Activated CD8-positive, alpha-beta T cell treated with anti-CD3 and anti-CD28 coated beads for 36 hours (primary cell): ENCODE measurements at regions not wholly inside any gene's neighbourhood (a gene's known extent, or its start where the extent isn't known, plus 50 kb on each side); places are given as distances from the start of the nearest gene placed in this dataset.

Source experiments
- ATAC-seq: fragments of 200-7000 bp; cut with Tn5 transposase; one replicate; pipeline ENCODE4 v1.10.0; 2021; ENCODE audit warnings: mild to moderate bottlenecking, moderate library complexity
- CTCF ChIA-PET: fragments of 350-600 bp; sonication (Branson Sonifier 250); formaldehyde crosslinking; loops from one replicate; lab custom pipeline; 2021; ENCODE audit warnings: antibody characterized with exemption; lab: Charles Lee
- POLR2A ChIA-PET: fragments of 350-600 bp; sonication (Branson Sonifier 250); formaldehyde crosslinking; loops from one replicate; lab custom pipeline; 2021; ENCODE audit warnings: antibody characterized with exemption; lab: Charles Lee
- DNase-seq: peaks from one replicate; pipeline ENCODE4 v3.0.0-alpha.2; 2020
- H3K27ac Mint-ChIP-seq: one replicate; pipeline ENCODE4 v1.8.0; 2021; ENCODE audit warnings: mild to moderate bottlenecking, mixed read lengths
- H3K27me3 Mint-ChIP-seq: one replicate; pipeline ENCODE4 v1.8.0; 2021; ENCODE audit warnings: mixed read lengths
- H3K36me3 Mint-ChIP-seq: one replicate; pipeline ENCODE4 v1.8.0; 2021; ENCODE audit warnings: low read depth, mixed read lengths
- H3K4me1 Mint-ChIP-seq: one replicate; pipeline ENCODE4 v1.8.0; 2021; ENCODE audit warnings: low read depth, mixed read lengths
- H3K4me3 Mint-ChIP-seq: one replicate; pipeline ENCODE4 v1.8.0; 2021; ENCODE audit warnings: mild to moderate bottlenecking, moderate library complexity, mixed read lengths
- H3K9me3 Mint-ChIP-seq: one replicate; pipeline ENCODE4 v1.8.0; 2021; ENCODE audit warnings: mixed read lengths
- intact Hi-C: fragments of 100-400 bp; cut with micrococcal nuclease; formaldehyde crosslinking; loops from one replicate; pipeline ENCODE4 v1.10.0; 2022
- TF ChIP-seq, protein P1 (sequence below): fragments of 200-600 bp; IDR thresholded peaks from one replicate; pipeline ENCODE4 v1.8.0; 2022; ENCODE audit warnings: antibody characterized with exemption, mild to moderate bottlenecking

DNA sequence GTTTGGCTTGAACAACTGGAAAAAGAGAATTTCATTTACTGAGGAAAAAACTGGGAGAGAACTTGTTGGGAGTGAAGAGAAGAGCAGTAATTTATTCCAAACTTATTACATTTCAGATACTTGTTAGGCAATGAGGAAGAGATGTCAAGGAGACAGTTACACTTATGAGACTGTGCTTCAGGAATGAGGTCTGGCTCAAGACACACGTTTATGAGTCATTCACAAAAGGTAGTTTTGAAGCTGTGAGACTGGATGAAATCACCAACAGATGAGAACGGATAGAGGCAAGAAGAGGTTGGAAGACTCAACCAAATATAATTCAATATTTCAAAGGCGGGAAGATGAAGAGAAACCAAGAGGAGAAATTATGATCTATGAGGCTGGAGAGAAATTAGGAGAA lies 70.6 kb upstream of the DEFB112 start:
- DNase-seq (no peak), ATAC-seq (no peak)
- CTCF ChIA-PET = no interaction called here
- POLR2A ChIA-PET = no interaction called here
- H3K36me3 Mint-ChIP-seq = no peaks in the 10 kb centered on the region
- no peaks in the 10 kb centered on the region for H3K9me3 Mint-ChIP-seq
- no peaks in the 10 kb centered on the region for H3K4me1 Mint-ChIP-seq
- TF ChIP-seq, protein P1, sequence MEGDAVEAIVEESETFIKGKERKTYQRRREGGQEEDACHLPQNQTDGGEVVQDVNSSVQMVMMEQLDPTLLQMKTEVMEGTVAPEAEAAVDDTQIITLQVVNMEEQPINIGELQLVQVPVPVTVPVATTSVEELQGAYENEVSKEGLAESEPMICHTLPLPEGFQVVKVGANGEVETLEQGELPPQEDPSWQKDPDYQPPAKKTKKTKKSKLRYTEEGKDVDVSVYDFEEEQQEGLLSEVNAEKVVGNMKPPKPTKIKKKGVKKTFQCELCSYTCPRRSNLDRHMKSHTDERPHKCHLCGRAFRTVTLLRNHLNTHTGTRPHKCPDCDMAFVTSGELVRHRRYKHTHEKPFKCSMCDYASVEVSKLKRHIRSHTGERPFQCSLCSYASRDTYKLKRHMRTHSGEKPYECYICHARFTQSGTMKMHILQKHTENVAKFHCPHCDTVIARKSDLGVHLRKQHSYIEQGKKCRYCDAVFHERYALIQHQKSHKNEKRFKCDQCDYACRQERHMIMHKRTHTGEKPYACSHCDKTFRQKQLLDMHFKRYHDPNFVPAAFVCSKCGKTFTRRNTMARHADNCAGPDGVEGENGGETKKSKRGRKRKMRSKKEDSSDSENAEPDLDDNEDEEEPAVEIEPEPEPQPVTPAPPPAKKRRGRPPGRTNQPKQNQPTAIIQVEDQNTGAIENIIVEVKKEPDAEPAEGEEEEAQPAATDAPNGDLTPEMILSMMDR = no peak
- H3K4me3 Mint-ChIP-seq = no peak overlapping the region
- no peak overlapping the region for H3K27ac Mint-ChIP-seq
- no peaks in the 10 kb centered on the region for H3K27me3 Mint-ChIP-seq
- intact Hi-C loops = no loop called here

DNA sequence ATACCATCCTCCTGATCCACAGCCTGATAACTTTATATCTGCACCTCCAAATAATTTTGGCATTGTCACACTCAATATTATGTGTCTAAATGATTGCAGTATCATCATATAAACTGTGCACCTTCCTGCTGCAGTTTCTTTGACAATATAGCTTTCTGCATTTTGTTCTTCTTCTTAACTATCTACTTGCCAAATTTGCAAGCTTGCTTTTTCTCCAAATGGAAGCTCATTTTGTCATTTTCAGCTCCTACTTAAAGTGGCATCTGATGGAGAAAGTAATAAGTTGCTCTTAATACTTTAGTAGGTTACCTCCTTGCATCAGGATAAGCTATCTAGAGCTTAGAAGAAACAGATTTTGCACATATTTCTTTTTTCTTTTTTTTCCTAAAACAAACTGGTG lies 74.0 kb upstream of the DEFB112 start:
- Mint-ChIP-seq H3K27ac (no peak overlapping the region), H3K9me3 (no peaks in the 10 kb centered on the region), H3K4me1 (no peaks in the 10 kb centered on the region), H3K27me3 (no peaks in the 10 kb centered on the region), H3K36me3 (no peaks in the 10 kb centered on the region), H3K4me3 (no peak overlapping the region)
- DNase-seq = no peak
- TF ChIP-seq, protein P1 = no peak
- no peak for ATAC-seq
- ChIA-PET POLR2A (no interaction called here), CTCF (no interaction called here)
- intact Hi-C loops = no loop called here

DNA sequence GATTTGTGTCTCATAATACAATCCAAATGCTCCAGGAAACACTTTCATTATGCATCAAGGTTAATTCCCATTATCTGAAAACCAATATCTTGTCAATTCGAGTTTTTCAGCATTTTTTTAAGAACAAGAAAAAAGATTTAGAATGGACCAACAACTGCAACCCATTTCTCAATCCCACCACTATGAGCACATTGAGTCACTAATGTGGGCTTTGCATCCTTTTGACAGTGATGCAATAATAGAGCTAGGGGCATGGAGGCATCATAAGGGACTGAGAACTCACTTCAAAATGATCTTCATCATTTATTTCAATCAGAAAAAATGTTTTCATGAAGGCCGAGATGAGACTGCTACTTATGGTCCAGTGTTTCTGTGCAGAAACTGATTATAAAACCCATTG lies 74.8 kb upstream of the DEFB112 start:
- DNase-seq (no peak), ATAC-seq (no peak)
- Mint-ChIP-seq H3K4me1 (no peaks in the 10 kb centered on the region), H3K4me3 (no peak overlapping the region), H3K27me3 (no peaks in the 10 kb centered on the region), H3K27ac (no peak overlapping the region), H3K36me3 (no peaks in the 10 kb centered on the region), H3K9me3 (no peaks in the 10 kb centered on the region)
- TF ChIP-seq, protein P1 = no peak
- POLR2A ChIA-PET = no interaction called here
- CTCF ChIA-PET = no interaction called here
- intact Hi-C loops = no loop called here

DNA sequence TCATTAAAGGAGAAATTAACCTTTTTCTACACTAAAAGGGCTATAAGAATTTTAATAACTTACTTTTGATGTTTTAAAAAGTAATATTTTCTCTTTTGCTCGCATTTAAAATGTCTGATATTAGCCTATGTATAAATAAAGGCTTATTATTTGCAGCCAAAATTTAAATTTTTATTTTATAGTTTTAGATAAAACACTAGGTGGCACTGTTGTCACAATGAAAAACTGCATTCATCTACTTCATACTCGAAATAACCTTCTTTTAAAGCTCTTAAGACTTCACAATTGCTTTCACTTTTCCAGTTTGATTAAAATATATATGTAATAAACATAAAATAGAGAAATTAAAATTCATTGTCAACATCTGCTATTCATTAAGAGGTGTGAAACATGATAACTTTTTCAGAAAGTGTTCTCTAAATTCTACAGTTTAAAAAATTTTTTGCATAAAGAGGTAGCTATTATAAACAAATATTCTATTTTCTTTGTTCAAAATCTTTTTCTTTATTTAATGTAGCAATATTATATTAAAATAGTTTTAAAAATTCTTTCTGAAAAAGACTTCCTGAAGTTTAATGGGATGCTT lies 78.8 kb upstream of the DEFB112 start:
- TF ChIP-seq, protein P1 = peak; percentile 72
- CTCF ChIA-PET = interaction anchor here (1.0 kb wide), 1 partner anchor 473 kb away, joined by 3 read pairs; no protein-coding TSS in a partner anchor
- DNase-seq = no peak

DNA sequence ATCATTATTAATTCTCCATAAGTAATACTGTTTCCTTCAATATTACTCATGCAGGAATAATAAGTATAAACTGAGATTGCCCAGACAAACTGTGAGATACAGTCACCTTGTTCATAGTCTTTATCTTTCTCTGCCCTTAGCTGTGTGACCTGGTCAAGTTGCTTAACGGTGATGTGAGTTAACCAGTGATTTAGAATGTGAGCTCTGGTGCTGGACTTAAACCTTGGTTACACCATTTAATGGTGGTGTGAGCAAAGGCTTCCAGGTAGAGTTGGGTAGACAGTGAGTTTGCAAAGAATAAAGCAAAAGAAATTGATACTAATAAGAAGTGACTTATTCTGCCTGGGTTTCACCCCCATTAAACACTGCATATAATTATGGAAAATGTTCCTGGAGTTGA lies 86.2 kb upstream of the DEFB112 start:
- ChIA-PET POLR2A (no interaction called here), CTCF (no interaction called here)
- Mint-ChIP-seq H3K36me3 (no peaks in the 10 kb centered on the region), H3K9me3 (no peaks in the 10 kb centered on the region), H3K4me3 (no peak overlapping the region), H3K4me1 (no peaks in the 10 kb centered on the region), H3K27me3 (no peaks in the 10 kb centered on the region), H3K27ac (no peak overlapping the region)
- ATAC-seq = no peak
- TF ChIP-seq, protein P1 = no peak
- intact Hi-C loops = no loop called here
- DNase-seq = no peak

More for the DNA sequence above, 78.8 kb upstream of the DEFB112 start:
- ATAC-seq = no peak
- Mint-ChIP-seq H3K27ac (no peak overlapping the region), H3K4me1 (no peaks in the 10 kb centered on the region), H3K9me3 (no peaks in the 10 kb centered on the region), H3K4me3 (no peak overlapping the region), H3K36me3 (no peaks in the 10 kb centered on the region), H3K27me3 (no peaks in the 10 kb centered on the region)
- POLR2A ChIA-PET = no interaction called here
- intact Hi-C loops = loop anchor here (5.0 kb wide), 1 partner anchor 474 kb away; no protein-coding TSS in a partner anchor
